Ascending aorta (tissue), 2 donors: ENCODE measurements at regions not wholly inside any gene's neighbourhood (a gene's known extent, or its start where the extent isn't known, plus 50 kb on each side); places are given as distances from the start of the nearest gene placed in this dataset.

Source experiments
- DNase-seq, 2 donors: peaks; one replicate each; pipeline ENCODE4 v3.0.0-alpha.2; 2019; ENCODE audit warnings: low spot score in 2 of 2
- H3K27ac ChIP-seq, 2 donors: fragments of 200-600 bp; sonication (generic); one replicate each; pipeline ENCODE4 v1.5.1; 2016 to 2017; ENCODE audit warnings: mild to moderate bottlenecking in 1 of 2
- H3K27me3 ChIP-seq: fragments of 200-600 bp; sonication (generic); one replicate; pipeline ENCODE4 v1.5.1; 2017
- H3K36me3 ChIP-seq, 2 donors: fragments of 200-600 bp; sonication (generic); one replicate each; pipeline ENCODE4 v1.5.1; 2016
- H3K4me1 ChIP-seq, 2 donors: fragments of 200-600 bp; sonication (generic); one replicate each; pipeline ENCODE4 v1.5.1; 2016 to 2017; ENCODE audit warnings: mild to moderate bottlenecking in 1 of 2
- H3K4me3 ChIP-seq, 2 donors: fragments of 200-600 bp; sonication (generic); one replicate each; pipeline ENCODE4 v1.5.1; 2016 to 2017; ENCODE audit warnings: mild to moderate bottlenecking in 1 of 2
- H3K9me3 ChIP-seq, 2 donors: fragments of 200-600 bp; sonication (generic); one replicate each; pipeline ENCODE4 v1.5.1; 2016
- intact Hi-C: fragments of 100-400 bp; cut with DNase I; formaldehyde crosslinking; loops from one replicate; pipeline ENCODE4 v1.15.1; 2023
- TF ChIP-seq, protein P1 (sequence below), 3 experiments: fragments of 200-600 bp in 2 of 3; fragments of 450-650 bp in 1 of 3; sonication (generic) in 2 of 3; IDR thresholded peaks; one replicate each; pipeline ENCODE4 v1.5.1; 2016 to 2019; ENCODE audit warnings: antibody characterized with exemption in 3 of 3, mild to moderate bottlenecking in 1 of 3, moderate library complexity in 1 of 3

DNA sequence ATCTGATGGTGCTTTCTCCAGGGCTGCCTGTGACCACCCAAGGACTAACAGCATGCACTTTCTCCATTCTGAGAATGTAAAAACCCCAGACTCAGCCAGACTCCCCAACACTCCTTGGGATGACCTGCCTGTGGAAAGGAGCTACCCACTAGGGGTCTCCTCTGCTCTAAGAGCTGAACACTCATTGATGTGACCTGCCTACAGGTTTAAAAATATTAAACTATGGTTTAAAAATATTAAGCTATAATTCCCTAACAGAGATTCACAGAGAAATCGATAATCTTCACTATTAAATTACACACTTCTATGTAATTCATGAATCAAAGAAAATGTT is 696.2 kb upstream of the SLITRK5 start:
- no peak for DNase-seq
- Histone ChIP-seq H3K36me3 (no peaks in the 10 kb centered on the region), H3K4me3 (no peak overlapping the region), H3K9me3 (no peaks in the 10 kb centered on the region), H3K27ac (no peak overlapping the region), H3K27me3 (no peaks in the 10 kb centered on the region), H3K4me1 (no peaks in the 10 kb centered on the region)
- TF ChIP-seq, protein P1, sequence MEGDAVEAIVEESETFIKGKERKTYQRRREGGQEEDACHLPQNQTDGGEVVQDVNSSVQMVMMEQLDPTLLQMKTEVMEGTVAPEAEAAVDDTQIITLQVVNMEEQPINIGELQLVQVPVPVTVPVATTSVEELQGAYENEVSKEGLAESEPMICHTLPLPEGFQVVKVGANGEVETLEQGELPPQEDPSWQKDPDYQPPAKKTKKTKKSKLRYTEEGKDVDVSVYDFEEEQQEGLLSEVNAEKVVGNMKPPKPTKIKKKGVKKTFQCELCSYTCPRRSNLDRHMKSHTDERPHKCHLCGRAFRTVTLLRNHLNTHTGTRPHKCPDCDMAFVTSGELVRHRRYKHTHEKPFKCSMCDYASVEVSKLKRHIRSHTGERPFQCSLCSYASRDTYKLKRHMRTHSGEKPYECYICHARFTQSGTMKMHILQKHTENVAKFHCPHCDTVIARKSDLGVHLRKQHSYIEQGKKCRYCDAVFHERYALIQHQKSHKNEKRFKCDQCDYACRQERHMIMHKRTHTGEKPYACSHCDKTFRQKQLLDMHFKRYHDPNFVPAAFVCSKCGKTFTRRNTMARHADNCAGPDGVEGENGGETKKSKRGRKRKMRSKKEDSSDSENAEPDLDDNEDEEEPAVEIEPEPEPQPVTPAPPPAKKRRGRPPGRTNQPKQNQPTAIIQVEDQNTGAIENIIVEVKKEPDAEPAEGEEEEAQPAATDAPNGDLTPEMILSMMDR (IDR thresholded peaks at IDR 0.05), result no peak
- intact Hi-C loops, result no loop called here

DNA sequence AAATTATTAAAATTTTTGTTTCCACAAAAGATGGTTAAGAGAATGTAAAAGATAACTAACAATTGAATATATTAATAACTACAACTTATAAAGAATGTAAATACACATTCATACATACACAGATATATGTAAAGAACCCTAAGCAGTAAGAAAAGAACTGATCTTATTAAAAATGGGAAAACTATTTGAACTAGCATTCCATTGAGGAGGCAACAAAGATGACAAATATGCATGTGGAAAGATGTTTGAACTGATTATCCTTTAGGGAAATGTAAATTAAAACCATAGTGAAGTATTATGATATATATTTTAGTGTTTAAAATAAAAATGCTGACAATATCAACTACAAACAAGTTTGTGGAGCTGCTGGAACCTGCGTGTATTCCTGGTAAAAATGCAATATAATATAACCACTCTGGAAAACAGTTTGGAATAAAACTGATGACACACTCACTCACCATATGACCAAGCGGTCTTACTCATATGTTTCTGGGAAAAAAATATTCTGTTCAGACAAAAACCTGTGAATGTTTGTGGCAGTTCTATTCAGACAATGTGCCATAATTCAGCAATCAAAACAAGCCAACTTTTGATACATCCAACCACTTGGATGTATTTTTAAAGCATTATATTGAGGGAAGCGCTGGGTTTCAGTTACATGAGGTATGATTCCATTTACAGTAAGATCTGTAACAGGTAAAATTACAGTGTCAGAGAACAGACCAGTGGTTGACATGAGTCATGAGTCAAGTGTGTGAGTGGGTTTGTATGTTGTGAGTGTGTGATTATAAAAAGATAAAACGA is 694.4 kb upstream of the SLITRK5 start:
- no peaks in the 10 kb centered on the region for H3K36me3 ChIP-seq
- DNase-seq, result no peak
- no peaks in the 10 kb centered on the region for H3K4me1 ChIP-seq
- H3K27me3 ChIP-seq, result no peaks in the 10 kb centered on the region
- TF ChIP-seq, protein P1 (IDR thresholded peaks at IDR 0.05), result no peak
- intact Hi-C loops, result no loop called here
- no peaks in the 10 kb centered on the region for H3K9me3 ChIP-seq
- H3K27ac ChIP-seq, result no peak overlapping the region
- no peak overlapping the region for H3K4me3 ChIP-seq

DNA sequence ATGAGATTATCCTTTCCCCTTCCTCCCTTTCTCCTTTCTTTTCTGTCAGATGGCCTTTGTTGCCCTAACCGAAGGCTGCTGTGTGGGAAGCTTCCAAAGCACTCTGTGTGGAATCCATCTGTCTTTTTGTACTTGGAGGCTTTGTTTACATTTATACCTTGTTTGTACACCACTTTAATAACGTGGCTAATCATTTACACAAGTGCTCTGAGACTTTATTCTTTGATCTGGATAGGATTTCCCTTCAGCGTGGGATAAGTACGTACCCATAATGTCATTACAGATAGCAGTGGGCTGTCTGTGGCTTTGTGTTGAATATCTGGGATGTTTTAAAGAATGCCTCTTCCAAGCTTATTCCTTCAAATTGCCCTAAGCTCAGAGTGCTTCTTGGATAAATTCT is 684.7 kb upstream of the SLITRK5 start:
- Histone ChIP-seq H3K36me3 (no peaks in the 10 kb centered on the region), H3K27ac (no peak overlapping the region), H3K4me1 (no peaks in the 10 kb centered on the region), H3K4me3 (no peak overlapping the region), H3K9me3 (no peaks in the 10 kb centered on the region), H3K27me3 (no peaks in the 10 kb centered on the region)
- no peak for DNase-seq
- intact Hi-C loops, result no loop called here
- TF ChIP-seq, protein P1 (IDR thresholded peaks at IDR 0.05), result no peak

DNA sequence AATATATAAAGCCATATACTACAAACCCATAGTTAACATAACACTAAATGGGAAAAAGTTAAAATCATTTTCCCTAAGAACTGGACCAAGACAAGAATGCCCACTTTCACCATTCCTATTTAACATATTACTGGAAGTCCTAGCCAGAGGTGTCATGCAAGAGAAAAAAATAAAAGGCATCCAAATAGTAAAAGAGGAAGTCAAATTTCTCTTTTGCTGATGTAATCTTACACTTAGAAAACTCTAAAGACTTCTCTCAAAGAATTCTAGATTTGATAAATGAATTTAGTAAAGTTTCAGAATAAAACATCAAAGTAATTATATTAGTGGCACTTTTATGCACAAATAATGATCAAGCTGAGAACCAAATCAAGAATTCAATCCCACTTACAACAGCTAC is 678.9 kb upstream of the SLITRK5 start:
- TF ChIP-seq, protein P1 (IDR thresholded peaks at IDR 0.05), result no peak
- H3K4me3 ChIP-seq, result no peak overlapping the region
- intact Hi-C loops, result no loop called here
- no peaks in the 10 kb centered on the region for H3K4me1 ChIP-seq
- no peaks in the 10 kb centered on the region for H3K36me3 ChIP-seq
- DNase-seq, result no peak
- H3K9me3 ChIP-seq, result no peaks in the 10 kb centered on the region
- H3K27ac ChIP-seq, result no peak overlapping the region
- H3K27me3 ChIP-seq, result no peaks in the 10 kb centered on the region

DNA sequence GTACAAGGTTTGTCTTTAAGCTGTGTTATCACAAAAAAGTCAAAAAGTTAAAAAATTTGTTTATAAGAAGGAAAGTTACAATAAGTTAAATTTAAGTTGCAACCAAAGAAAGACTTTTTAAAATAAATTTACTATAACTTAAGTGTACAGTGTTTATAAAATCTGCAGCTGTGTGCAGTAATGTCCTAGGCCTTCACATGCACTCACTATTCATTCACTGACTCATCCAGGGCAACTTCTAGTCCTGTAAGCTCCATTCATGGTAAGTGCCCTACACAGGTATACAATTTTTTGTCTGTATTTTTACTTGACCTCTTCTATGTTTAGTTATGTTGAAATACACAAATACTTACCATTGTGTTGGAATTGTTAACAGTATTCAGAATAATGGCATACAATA is 667.9 kb upstream of the SLITRK5 start:
- H3K27ac ChIP-seq, result no peak overlapping the region
- intact Hi-C loops, result no loop called here
- TF ChIP-seq, protein P1 (IDR thresholded peaks at IDR 0.05), result no peak
- H3K36me3 ChIP-seq, result no peaks in the 10 kb centered on the region
- H3K4me1 ChIP-seq, result no peaks in the 10 kb centered on the region
- H3K27me3 ChIP-seq, result no peaks in the 10 kb centered on the region
- no peak for DNase-seq
- H3K9me3 ChIP-seq, result no peaks in the 10 kb centered on the region
- H3K4me3 ChIP-seq, result no peak overlapping the region

DNA sequence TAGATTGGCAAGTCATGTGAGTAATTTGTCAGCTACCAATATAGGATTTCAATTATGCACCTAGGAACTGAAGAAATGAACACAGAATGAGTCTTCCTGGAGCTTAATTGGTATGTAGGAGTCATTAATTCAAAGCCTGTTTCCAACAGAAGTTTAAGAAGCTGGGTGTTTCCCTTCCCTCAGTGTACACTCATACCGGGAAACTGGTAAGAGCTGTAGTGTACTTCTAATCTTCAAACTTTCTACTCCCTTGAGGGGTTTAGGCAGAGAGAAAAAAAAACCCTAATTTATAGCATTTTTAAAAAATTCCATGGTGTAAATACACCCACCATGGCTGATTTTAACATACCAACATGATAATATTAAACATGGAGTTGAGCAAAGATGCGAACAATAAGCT is 665.7 kb upstream of the SLITRK5 start:
- H3K36me3 ChIP-seq, result no peaks in the 10 kb centered on the region
- H3K9me3 ChIP-seq, result no peaks in the 10 kb centered on the region
- DNase-seq, result no peak
- intact Hi-C loops, result no loop called here
- H3K27ac ChIP-seq, result no peak overlapping the region
- TF ChIP-seq, protein P1 (IDR thresholded peaks at IDR 0.05), result no peak
- no peaks in the 10 kb centered on the region for H3K27me3 ChIP-seq
- no peak overlapping the region for H3K4me3 ChIP-seq
- H3K4me1 ChIP-seq, result no peaks in the 10 kb centered on the region
